T-helper 2 cell treated with Interferon-gamma antibody and Interleukin-4, amounts not matched to agents 5 μg/mL and 100 μg/mL, for 36 hours (primary cell): ENCODE measurements at regions not wholly inside any gene's neighbourhood (a gene's known extent, or its start where the extent isn't known, plus 50 kb on each side); places are given as distances from the start of the nearest gene placed in this dataset.
"Not testable (repeated sequence)": the region's sequence is repeated elsewhere in the genome, so short reads cannot be mapped to it uniquely, and the experiment has no call there.

Experiments
- DNase-seq: peaks from one replicate; pipeline ENCODE4 v3.0.0; 2021; ENCODE audit warnings: low spot score
- H3K27ac Mint-ChIP-seq: one replicate; pipeline ENCODE4 v1.8.0; 2021; ENCODE audit warnings: mild to moderate bottlenecking, mixed read lengths
- H3K27me3 Mint-ChIP-seq: one replicate; pipeline ENCODE4 v1.8.0; 2021; ENCODE audit warnings: low read depth, mixed read lengths
- H3K36me3 Mint-ChIP-seq: one replicate; pipeline ENCODE4 v1.8.0; 2021; ENCODE audit warnings: low read depth, mixed read lengths
- H3K4me1 Mint-ChIP-seq: one replicate; pipeline ENCODE4 v1.8.0; 2021; ENCODE audit warnings: low read depth, mixed read lengths
- H3K4me3 Mint-ChIP-seq: one replicate; pipeline ENCODE4 v1.8.0; 2022; ENCODE audit warnings: mild to moderate bottlenecking, moderate library complexity, mixed read lengths
- H3K9me3 Mint-ChIP-seq: one replicate; pipeline ENCODE4 v1.8.0; 2021; ENCODE audit warnings: mixed read lengths

- peaks cover 70% of the 10 kb centered on the region for H3K9me3 Mint-ChIP-seq
- not testable (repeated sequence) for H3K4me3 Mint-ChIP-seq, DNase-seq, H3K4me1 Mint-ChIP-seq, H3K27ac Mint-ChIP-seq, H3K36me3 Mint-ChIP-seq, H3K27me3 Mint-ChIP-seq
Observed at GRCh38 chr7:92942706-92943105, 106.3 kb upstream of the CDK6 start.

DNA sequence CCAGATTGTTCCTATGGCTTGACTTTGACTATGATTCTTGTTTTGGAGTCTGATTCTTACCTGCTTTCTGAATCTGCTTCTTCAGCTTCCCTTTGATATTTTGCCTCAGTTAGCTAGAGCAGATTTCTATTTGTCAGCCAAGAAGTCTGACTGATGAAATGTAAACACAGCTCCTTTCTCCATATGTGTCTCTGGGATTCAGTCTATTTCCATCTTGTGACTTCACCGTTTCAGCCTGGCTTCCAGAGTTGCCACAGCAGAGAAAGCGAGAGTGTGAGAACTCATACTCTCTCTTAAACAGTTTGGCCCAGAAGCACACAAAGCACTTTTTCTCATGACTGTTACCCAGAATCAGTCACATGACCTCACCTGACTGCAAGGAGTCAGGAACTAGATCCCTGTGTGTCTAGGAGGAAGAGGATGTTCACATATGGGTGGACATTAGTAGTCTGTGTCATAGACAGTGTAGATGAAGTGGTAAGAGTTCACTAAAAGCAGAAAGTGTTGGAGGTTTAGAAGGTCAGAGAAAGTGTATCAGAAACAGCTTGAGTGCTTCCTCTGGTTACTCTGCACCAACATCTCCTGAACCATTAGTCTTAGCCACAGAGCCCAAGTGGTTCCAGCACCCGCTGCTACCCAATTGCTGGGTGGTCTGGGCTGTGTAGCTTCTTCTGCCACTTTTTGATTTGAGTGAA lies 103.4 kb upstream of the CDK6 start:
- DNase-seq: no peak
- Mint-ChIP-seq H3K27me3 (no peaks in the 10 kb centered on the region), H3K4me1 (no peaks in the 10 kb centered on the region), H3K36me3 (peaks cover 2% of the 10 kb centered on the region), H3K27ac (no peak overlapping the region), H3K4me3 (no peak overlapping the region), H3K9me3 (peaks cover 57% of the 10 kb centered on the region)

DNA sequence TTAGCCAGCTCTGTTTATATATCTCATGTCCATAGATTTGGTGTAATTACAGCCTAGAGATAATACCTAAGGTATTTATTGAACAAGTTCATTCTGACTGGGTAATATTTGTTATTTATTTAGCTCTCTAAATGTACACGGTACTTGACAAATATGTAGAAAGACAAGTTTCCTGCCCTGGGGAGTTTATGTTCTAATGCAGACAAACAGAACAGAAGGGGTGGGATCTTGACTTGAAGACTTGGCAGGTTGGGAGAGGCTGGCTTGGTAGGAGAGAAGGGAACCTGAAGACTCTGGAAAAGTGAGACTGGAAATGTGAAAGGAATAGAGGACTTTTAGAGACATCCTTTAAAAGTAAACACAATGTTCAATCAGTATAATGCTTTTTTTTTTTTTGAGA lies 97.7 kb upstream of the CDK6 start:
- no peaks in the 10 kb centered on the region for H3K27me3 Mint-ChIP-seq
- no peaks in the 10 kb centered on the region for H3K4me1 Mint-ChIP-seq
- no peak overlapping the region for H3K27ac Mint-ChIP-seq
- H3K36me3 Mint-ChIP-seq: peaks cover 2% of the 10 kb centered on the region
- DNase-seq: no peak
- H3K4me3 Mint-ChIP-seq: no peak overlapping the region
- peaks cover 34% of the 10 kb centered on the region for H3K9me3 Mint-ChIP-seq

- DNase-seq: no peak
- Mint-ChIP-seq H3K9me3 (peaks cover 21% of the 10 kb centered on the region), H3K27ac (no peak overlapping the region), H3K36me3 (peaks cover 2% of the 10 kb centered on the region), H3K4me1 (no peaks in the 10 kb centered on the region), H3K4me3 (no peak overlapping the region), H3K27me3 (no peaks in the 10 kb centered on the region)
Observed at GRCh38 chr7:92932450-92932849, 96.1 kb upstream of the CDK6 start.

- Mint-ChIP-seq H3K9me3 (peaks cover 22% of the 10 kb centered on the region), H3K4me1 (no peaks in the 10 kb centered on the region), H3K27me3 (no peaks in the 10 kb centered on the region)
Observed at GRCh38 chr7:92930404-92930803, 94.0 kb upstream of the CDK6 start.

GRCh38 chr7:92926697-92927044 lies 90.3 kb upstream of the CDK6 start:
- DNase-seq: no peak
- H3K27me3 Mint-ChIP-seq: no peaks in the 10 kb centered on the region
- no peak overlapping the region for H3K4me3 Mint-ChIP-seq
- H3K27ac Mint-ChIP-seq: no peak overlapping the region
- peaks cover 28% of the 10 kb centered on the region for H3K9me3 Mint-ChIP-seq
- H3K4me1 Mint-ChIP-seq: no peaks in the 10 kb centered on the region
- H3K36me3 Mint-ChIP-seq: peaks cover 2% of the 10 kb centered on the region

More at GRCh38 chr7:92930404-92930803, 94.0 kb upstream of the CDK6 start:
- DNase-seq: no peak
- peaks cover 2% of the 10 kb centered on the region for H3K36me3 Mint-ChIP-seq
- H3K27ac Mint-ChIP-seq: no peak overlapping the region
- no peak overlapping the region for H3K4me3 Mint-ChIP-seq

GRCh38 chr7:92925876-92926696 lies 89.7 kb upstream of the CDK6 start:
- H3K4me1 Mint-ChIP-seq: no peaks in the 10 kb centered on the region
- peaks cover 26% of the 10 kb centered on the region for H3K9me3 Mint-ChIP-seq
- no peaks in the 10 kb centered on the region for H3K27me3 Mint-ChIP-seq
- H3K4me3 Mint-ChIP-seq: no peak overlapping the region
- H3K36me3 Mint-ChIP-seq: peaks cover 2% of the 10 kb centered on the region
- no peak for DNase-seq
- H3K27ac Mint-ChIP-seq: no peak overlapping the region

- no peaks in the 10 kb centered on the region for H3K36me3 Mint-ChIP-seq
- no peak for DNase-seq
- H3K4me1 Mint-ChIP-seq: no peaks in the 10 kb centered on the region
- no peak overlapping the region for H3K27ac Mint-ChIP-seq
- no peaks in the 10 kb centered on the region for H3K27me3 Mint-ChIP-seq
- H3K9me3 Mint-ChIP-seq: peaks cover 28% of the 10 kb centered on the region
- no peak overlapping the region for H3K4me3 Mint-ChIP-seq
Observed at GRCh38 chr7:92924800-92925199, 88.4 kb upstream of the CDK6 start.

DNA sequence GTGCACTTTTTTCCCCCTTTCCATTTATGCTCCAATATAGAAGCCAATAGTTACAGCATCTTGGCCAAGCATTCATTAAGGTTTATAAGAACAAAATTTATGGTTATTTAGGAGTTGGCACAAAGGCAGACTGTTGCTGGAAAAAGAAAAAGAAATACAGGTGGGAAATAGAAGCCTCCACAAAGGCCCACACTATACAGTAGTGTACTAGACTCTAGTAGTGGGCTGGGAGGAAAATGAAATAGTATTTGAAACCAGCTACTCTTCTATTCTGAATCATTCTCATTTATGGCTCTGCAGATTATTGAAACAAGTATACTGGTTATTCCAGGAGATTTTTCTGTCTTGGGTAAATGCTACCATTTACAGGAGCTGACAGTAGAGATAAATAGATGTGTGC lies 80.9 kb upstream of the CDK6 start:
- no peak for DNase-seq
- peaks cover 18% of the 10 kb centered on the region for H3K9me3 Mint-ChIP-seq
- H3K27me3 Mint-ChIP-seq: no peaks in the 10 kb centered on the region
- H3K36me3 Mint-ChIP-seq: no peaks in the 10 kb centered on the region
- no peaks in the 10 kb centered on the region for H3K4me1 Mint-ChIP-seq
- H3K4me3 Mint-ChIP-seq: no peak overlapping the region
- H3K27ac Mint-ChIP-seq: no peak overlapping the region

DNA sequence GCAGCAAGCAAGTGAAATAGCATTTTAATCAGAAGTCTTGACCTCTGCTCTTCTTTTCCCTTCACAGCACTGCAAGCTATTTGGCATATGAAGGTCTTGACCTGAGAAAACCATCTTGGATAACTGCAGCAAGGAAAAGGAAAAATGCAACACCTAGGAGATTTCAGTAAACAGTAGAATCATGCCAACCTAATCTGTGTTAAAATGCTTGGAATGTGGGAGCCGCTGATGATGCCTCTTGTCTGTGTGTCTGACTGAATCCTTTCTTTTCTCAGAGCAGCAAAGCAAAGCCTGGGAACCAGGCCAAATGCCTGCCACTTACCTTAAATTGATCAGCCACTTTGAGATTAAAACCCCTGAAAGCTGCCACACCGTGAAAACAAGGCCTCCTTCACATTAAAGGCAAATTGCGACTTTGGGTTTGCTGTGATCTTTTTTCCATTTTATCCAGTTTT lies 80.4 kb upstream of the CDK6 start:
- no peak for DNase-seq
- Mint-ChIP-seq H3K9me3 (peaks cover 14% of the 10 kb centered on the region), H3K4me1 (no peaks in the 10 kb centered on the region), H3K27ac (no peak overlapping the region), H3K27me3 (no peaks in the 10 kb centered on the region), H3K4me3 (no peak overlapping the region), H3K36me3 (no peaks in the 10 kb centered on the region)

DNA sequence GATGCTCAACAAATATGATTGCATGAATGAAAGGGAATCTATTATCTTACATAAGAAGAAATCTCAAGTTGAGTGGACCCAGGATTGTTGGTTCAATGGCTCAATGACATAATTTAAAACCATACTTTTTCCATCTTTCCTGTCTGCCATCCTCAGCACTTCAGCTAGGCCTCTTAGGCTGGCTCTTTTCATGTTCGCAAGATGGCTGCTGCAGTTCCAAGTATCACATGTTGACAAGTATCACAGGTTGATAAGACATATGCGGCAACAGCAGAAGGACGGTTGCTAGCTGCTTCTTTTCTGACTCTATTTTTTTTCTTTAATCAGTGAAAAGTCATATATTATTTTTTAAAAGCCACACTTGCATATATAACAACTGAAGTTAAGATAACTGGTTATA lies 79.0 kb upstream of the CDK6 start:
- H3K4me1 Mint-ChIP-seq: no peaks in the 10 kb centered on the region
- H3K27ac Mint-ChIP-seq: no peak overlapping the region
- DNase-seq: no peak
- no peak overlapping the region for H3K4me3 Mint-ChIP-seq
- no peaks in the 10 kb centered on the region for H3K27me3 Mint-ChIP-seq
- H3K9me3 Mint-ChIP-seq: peaks cover 4% of the 10 kb centered on the region
- H3K36me3 Mint-ChIP-seq: no peaks in the 10 kb centered on the region

DNA sequence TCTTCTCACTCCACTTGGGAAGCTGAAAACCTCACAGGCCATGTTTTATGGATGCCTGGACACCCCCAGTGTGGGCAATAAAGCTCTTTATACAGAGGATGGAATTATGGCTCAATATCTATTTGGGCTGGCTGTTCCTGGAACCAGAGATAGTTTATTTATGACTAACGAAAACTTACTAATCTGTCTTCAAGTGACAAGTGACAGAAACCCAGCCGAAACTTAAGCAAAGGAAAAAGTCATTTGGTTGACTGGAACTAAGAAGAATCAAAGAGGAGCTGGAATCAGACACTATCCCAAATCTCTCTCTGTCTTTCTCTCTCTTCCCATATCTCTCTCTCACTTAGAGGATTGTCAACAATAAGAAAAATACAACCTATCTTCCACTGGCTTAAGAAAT lies 78.3 kb upstream of the CDK6 start:
- Mint-ChIP-seq H3K4me1 (no peaks in the 10 kb centered on the region), H3K9me3 (no peaks in the 10 kb centered on the region), H3K36me3 (no peaks in the 10 kb centered on the region), H3K27me3 (no peaks in the 10 kb centered on the region), H3K4me3 (no peak overlapping the region), H3K27ac (no peak overlapping the region)
- no peak for DNase-seq

GRCh38 chr7:92913849-92914248 lies 77.5 kb upstream of the CDK6 start:
- DNase-seq: no peak
- no peak overlapping the region for H3K4me3 Mint-ChIP-seq
- no peaks in the 10 kb centered on the region for H3K9me3 Mint-ChIP-seq
- no peaks in the 10 kb centered on the region for H3K4me1 Mint-ChIP-seq
- H3K27me3 Mint-ChIP-seq: no peaks in the 10 kb centered on the region
- H3K36me3 Mint-ChIP-seq: no peaks in the 10 kb centered on the region
- H3K27ac Mint-ChIP-seq: no peak overlapping the region

DNA sequence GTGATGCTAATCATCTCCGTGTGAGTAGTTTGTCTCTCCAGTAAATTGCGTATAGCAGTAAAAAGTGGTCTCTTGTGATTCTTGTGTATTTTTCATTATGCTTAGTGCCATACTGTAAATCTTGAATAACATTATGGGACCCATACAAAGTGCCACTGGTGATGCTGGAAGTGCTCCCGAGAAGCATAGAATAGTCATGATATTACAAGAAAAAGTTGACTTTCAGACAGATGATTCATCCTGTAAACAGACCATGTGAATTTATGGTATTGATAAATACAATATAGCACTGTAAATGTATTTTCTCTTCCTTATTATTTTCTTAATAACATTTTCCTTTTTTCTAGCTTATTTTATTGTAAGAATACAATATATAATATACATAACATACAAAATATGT lies 74.6 kb upstream of the CDK6 start:
- no peak for DNase-seq
- no peaks in the 10 kb centered on the region for H3K4me1 Mint-ChIP-seq
- H3K36me3 Mint-ChIP-seq: no peaks in the 10 kb centered on the region
- H3K9me3 Mint-ChIP-seq: no peaks in the 10 kb centered on the region
- no peak overlapping the region for H3K27ac Mint-ChIP-seq
- no peaks in the 10 kb centered on the region for H3K27me3 Mint-ChIP-seq
- H3K4me3 Mint-ChIP-seq: no peak overlapping the region
